GM19372 (cell line): ENCODE measurements at regions not wholly inside any gene's neighbourhood (a gene's known extent, or its start where the extent isn't known, plus 50 kb on each side); places are given as distances from the start of the nearest gene placed in this dataset.
"Not testable (repeated sequence)": the region's sequence is repeated elsewhere in the genome, so short reads cannot be mapped to it uniquely, and the experiment has no call there.

ENCODE experiments used
- ATAC-seq: cut with Tn5 transposase; IDR thresholded peaks from one replicate; pipeline ENCODE4 v1.9.1; 2021; ENCODE audit warnings: mild to moderate bottlenecking, low read depth, moderate library complexity; ENCODE audit not compliant: unreplicated experiment

- ATAC-seq: no peak
Measured at GRCh38 chr6:67935976-67936477, 699.1 kb upstream of the ADGRB3 start.

GRCh38 chr6:67933278-67933677 lies 701.8 kb upstream of the ADGRB3 start:
- no peak for ATAC-seq

- ATAC-seq: not testable (repeated sequence)
Measured at GRCh38 chr6:67922588-67922987, 712.5 kb upstream of the ADGRB3 start.

GRCh38 chr6:67920040-67920439 lies 715.0 kb upstream of the ADGRB3 start:
- not testable (repeated sequence) for ATAC-seq

- ATAC-seq: no peak
Measured at GRCh38 chr6:67916399-67916798, 718.7 kb upstream of the ADGRB3 start.

- ATAC-seq: no peak
Measured at GRCh38 chr6:67914419-67914818, 720.7 kb upstream of the ADGRB3 start.

DNA sequence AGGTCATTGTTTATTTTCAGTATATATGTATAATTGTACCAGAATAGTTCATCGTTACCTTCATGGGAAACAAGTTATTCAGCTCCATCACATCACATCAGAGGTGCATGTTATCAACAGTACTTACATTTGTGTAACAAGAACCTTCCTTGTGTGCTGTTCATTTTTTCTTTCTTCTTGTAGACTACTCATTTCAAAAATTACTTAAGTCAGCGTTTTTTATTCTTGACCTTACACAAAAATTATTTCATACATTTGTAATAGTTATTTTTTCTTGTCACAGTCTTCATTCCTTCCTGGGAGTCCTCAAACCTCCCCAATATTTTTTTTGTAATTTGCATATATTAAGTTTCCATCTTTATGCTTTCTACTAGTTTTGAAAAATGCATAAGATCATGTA lies 725.7 kb upstream of the ADGRB3 start:
- no peak for ATAC-seq

DNA sequence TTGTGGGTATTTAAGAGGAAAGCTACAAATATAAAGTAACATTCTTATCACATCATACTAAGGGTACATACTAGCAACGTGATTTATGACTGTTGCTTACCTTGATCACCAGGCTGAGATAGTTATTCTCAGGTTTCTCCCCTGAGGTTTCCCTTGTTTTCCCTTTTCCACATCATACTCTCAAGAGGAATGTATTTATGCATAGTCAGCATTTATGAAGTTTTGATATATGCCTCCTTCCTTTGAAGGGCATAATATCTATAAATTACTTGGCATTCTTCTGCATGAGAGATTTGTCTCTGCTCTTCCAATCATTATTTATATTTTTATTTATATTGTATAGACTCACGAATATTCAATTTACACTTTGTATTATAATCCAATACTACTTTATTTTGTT lies 726.7 kb upstream of the ADGRB3 start:
- no peak for ATAC-seq

- not testable (repeated sequence) for ATAC-seq
Measured at GRCh38 chr6:67904735-67905134, 730.3 kb upstream of the ADGRB3 start.

GRCh38 chr6:67898875-67899274 lies 736.2 kb upstream of the ADGRB3 start:
- no peak for ATAC-seq

DNA sequence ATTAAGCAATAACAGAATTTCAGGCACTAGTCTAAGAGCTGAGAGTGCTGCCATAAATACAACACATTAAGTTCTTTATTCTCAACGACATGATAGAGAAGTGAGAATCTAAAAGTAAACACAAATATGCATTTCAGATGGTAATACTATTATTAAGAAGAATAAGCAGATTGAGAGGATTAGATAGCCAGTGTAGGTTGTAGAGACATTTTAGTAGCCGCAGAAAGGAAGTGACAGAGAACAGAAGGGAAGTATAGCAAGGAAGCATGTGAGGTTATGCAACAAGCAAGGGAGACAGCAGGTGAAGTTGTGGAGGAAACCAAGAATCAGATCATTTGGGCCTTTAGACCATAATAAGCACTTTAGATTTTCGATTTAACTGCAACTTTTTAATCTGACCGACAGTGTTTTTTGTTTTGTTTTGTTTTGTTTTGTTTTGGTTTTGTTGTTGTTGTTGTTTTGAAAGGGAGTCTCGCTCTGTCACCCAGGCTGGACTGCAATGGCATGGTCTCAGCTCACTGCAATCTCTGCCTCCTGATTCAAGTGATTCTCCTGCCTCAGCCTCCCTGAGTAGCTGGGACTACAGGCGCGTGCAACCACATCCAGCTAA lies 737.0 kb upstream of the ADGRB3 start:
- ATAC-seq: no peak

DNA sequence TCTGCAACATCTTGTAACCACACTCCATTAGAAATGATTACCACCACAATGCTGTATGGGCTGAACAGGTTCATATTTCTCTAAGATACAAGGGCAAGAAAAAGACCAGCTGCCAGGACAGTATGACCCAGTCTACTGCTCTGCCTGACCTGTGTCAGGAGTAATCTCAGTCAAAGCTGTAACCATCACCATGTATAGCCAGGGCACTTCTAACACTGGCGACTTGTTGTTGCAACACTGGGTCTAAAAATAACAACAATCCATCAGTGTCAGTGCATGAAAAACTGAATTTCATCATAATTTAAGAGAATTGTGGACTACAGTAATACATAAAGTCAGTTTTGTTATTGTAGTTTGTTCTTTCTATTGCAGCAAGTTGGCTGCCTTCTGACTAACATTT lies 738.6 kb upstream of the ADGRB3 start:
- ATAC-seq: no peak

- no peak for ATAC-seq
Measured at GRCh38 chr6:67889682-67889995, 745.4 kb upstream of the ADGRB3 start.

- ATAC-seq: no peak
Measured at GRCh38 chr6:67888886-67889681, 746.0 kb upstream of the ADGRB3 start.

DNA sequence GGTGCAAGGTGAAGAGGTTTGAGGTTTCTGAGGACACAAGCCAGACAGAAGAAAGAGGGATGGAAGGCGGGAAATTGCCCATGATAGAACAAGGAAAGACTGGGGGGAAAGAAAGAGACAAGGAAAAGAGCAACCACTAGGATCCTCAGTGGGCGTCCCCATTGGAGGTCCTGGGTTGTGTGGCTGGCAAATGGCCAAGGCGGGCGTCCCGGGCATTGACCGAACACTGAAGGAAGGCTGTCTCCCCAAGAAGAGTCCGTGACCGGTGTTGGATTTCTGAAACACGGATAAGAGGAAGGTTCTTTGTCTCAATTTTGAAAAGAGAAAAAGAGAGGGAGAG lies 746.6 kb upstream of the ADGRB3 start:
- ATAC-seq: no peak

DNA sequence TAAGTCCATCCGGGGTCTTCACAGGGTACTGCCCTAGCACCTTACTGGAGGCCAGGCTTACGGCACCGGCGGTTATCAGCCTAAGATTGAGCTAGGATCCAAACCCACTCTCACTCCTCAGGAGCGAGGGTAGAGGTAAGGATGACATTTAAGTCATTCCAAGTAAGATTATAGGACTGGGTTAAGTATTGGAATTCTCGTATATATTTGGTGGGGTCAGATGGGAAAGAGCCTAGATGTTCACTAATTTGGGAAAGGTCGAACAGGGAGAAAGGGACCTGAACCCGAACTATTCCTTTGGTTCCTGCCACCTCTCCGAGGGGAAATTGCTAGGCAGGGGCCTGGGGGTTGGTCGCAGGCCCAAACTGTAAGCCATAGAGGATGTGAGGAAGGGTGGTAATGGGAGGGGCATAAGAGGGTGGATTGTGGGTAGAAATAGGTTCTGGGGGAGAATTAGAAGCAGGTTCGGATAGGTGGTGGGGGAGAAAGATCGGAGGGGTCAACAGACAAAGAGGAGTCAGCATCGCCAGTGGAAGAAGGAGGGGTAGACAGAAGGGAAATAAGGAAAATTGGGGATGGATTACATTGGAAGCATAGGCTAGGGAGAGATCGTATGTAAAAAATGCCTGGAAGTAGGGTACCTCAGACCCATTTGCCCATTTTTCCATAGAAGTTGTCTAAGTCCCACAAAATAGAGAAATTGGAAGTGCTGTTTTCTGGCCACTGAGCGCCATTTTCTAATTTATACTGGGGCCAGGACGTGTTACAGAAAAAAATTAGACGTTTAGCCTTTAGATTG lies 747.1 kb upstream of the ADGRB3 start:
- ATAC-seq: no peak

GRCh38 chr6:67887419-67887746 lies 747.7 kb upstream of the ADGRB3 start:
- no peak for ATAC-seq

- ATAC-seq: no peak
Measured at GRCh38 chr6:67886840-67887292, 748.2 kb upstream of the ADGRB3 start.

GRCh38 chr6:67886036-67886707 lies 748.9 kb upstream of the ADGRB3 start:
- no peak for ATAC-seq

- ATAC-seq: no peak
Measured at GRCh38 chr6:67885081-67886033, 749.7 kb upstream of the ADGRB3 start.
